Vagina (tissue), 2 donors: ENCODE measurements at regions not wholly inside any gene's neighbourhood (a gene's known extent, or its start where the extent isn't known, plus 50 kb on each side); places are given as distances from the start of the nearest gene placed in this dataset.

Experiments
- DNase-seq, 2 donors: peaks; one replicate each; pipeline ENCODE4 v3.0.0-alpha.2; 2017; ENCODE audit errors: extremely low spot score in 2 of 2
- H3K27ac ChIP-seq: fragments of 200-600 bp; sonication (generic); one replicate; pipeline ENCODE4 v1.5.1; 2019
- H3K27me3 ChIP-seq: fragments of 200-600 bp; sonication (generic); one replicate; pipeline ENCODE4 v1.5.1; 2019
- H3K36me3 ChIP-seq, 2 donors: fragments of 200-600 bp; sonication (generic); one replicate each; pipeline ENCODE4 v1.5.1; 2017 to 2019
- H3K4me1 ChIP-seq: fragments of 200-600 bp; sonication (generic); one replicate; pipeline ENCODE4 v1.5.1; 2019
- H3K4me3 ChIP-seq, 2 donors: fragments of 200-600 bp; sonication (generic); 1 replicate in 1 of 2; 2 replicates in 1 of 2; pipeline ENCODE4 v1.5.1; 2016 to 2019
- H3K9me3 ChIP-seq: fragments of 200-600 bp; sonication (generic); one replicate; pipeline ENCODE4 v1.5.1; 2019
- CTCF ChIP-seq, 3 experiments: fragments of 450-650 bp in 2 of 3; fragments of 200-600 bp in 1 of 3; sonication (generic) in 1 of 3; IDR thresholded peaks; one replicate each; pipeline ENCODE4 v1.5.1; 2017 to 2019; ENCODE audit warnings: antibody characterized with exemption in 3 of 3, mild to moderate bottlenecking in 2 of 3, moderate library complexity in 2 of 3
- POLR2A ChIP-seq, 2 donors: fragments of 450-650 bp; IDR thresholded peaks; one replicate each; pipeline ENCODE4 v1.6.1; 2017; ENCODE audit warnings: antibody characterized with exemption in 2 of 2, mild to moderate bottlenecking in 2 of 2, moderate library complexity in 2 of 2
- POLR2AphosphoS5 ChIP-seq, 2 donors: sonication (generic); formaldehyde crosslinking; IDR thresholded peaks; one replicate each; pipeline ENCODE4 v1.9.0; 2017; ENCODE audit warnings: antibody characterized with exemption in 2 of 2, mild to moderate bottlenecking in 2 of 2, low read depth in 1 of 2; ENCODE audit not compliant: insufficient read depth in 1 of 2
- intact Hi-C: fragments of 100-400 bp; cut with DNase I; formaldehyde crosslinking; loops from one replicate; pipeline ENCODE4 v1.15.1; 2023

- no peak overlapping the region for H3K4me3 ChIP-seq
- no peak for DNase-seq
- no peak overlapping the region for H3K27ac ChIP-seq
- no peaks in the 10 kb centered on the region for H3K36me3 ChIP-seq
- intact Hi-C loops, result no loop called here
- TF ChIP-seq POLR2A (IDR thresholded peaks at IDR 0.05), result no peak
- TF ChIP-seq POLR2AphosphoS5 (IDR thresholded peaks at IDR 0.05; ENCODE audit: insufficient read depth in 1 of 2, low read depth in 1 of 2), result no peak
- TF ChIP-seq CTCF (IDR thresholded peaks at IDR 0.05), result no peak
- H3K9me3 ChIP-seq, result no peaks in the 10 kb centered on the region
- no peaks in the 10 kb centered on the region for H3K27me3 ChIP-seq
- H3K4me1 ChIP-seq, result no peaks in the 10 kb centered on the region
Observed at GRCh38 chr5:25944786-25945185, 1093.6 kb downstream of the CDH9 start.

GRCh38 chr5:25909163-25909562 lies 1129.2 kb downstream of the CDH9 start:
- H3K27ac ChIP-seq, result no peak overlapping the region
- H3K9me3 ChIP-seq, result no peaks in the 10 kb centered on the region
- no peak overlapping the region for H3K4me3 ChIP-seq
- TF ChIP-seq POLR2A (IDR thresholded peaks at IDR 0.05) (no peak), CTCF (IDR thresholded peaks at IDR 0.05) (no peak), POLR2AphosphoS5 (IDR thresholded peaks at IDR 0.05; ENCODE audit: insufficient read depth in 1 of 2, low read depth in 1 of 2) (no peak)
- H3K36me3 ChIP-seq, result no peaks in the 10 kb centered on the region
- H3K27me3 ChIP-seq, result no peaks in the 10 kb centered on the region
- no peaks in the 10 kb centered on the region for H3K4me1 ChIP-seq
- intact Hi-C loops, result no loop called here
- DNase-seq, result no peak

GRCh38 chr5:25905646-25906045 lies 1132.7 kb downstream of the CDH9 start:
- H3K4me1 ChIP-seq, result no peaks in the 10 kb centered on the region
- intact Hi-C loops, result no loop called here
- H3K27ac ChIP-seq, result no peak overlapping the region
- TF ChIP-seq POLR2A (IDR thresholded peaks at IDR 0.05), result no peak
- no peak for TF ChIP-seq CTCF (IDR thresholded peaks at IDR 0.05)
- TF ChIP-seq POLR2AphosphoS5 (IDR thresholded peaks at IDR 0.05; ENCODE audit: insufficient read depth in 1 of 2, low read depth in 1 of 2), result no peak
- H3K9me3 ChIP-seq, result no peaks in the 10 kb centered on the region
- no peak overlapping the region for H3K4me3 ChIP-seq
- H3K36me3 ChIP-seq, result no peaks in the 10 kb centered on the region
- DNase-seq, result no peak
- H3K27me3 ChIP-seq, result no peaks in the 10 kb centered on the region

- no peak for DNase-seq
- no peaks in the 10 kb centered on the region for H3K4me1 ChIP-seq
- H3K36me3 ChIP-seq, result no peaks in the 10 kb centered on the region
- no peak overlapping the region for H3K27ac ChIP-seq
- no peaks in the 10 kb centered on the region for H3K27me3 ChIP-seq
- TF ChIP-seq POLR2A (IDR thresholded peaks at IDR 0.05) (no peak), POLR2AphosphoS5 (IDR thresholded peaks at IDR 0.05; ENCODE audit: insufficient read depth in 1 of 2, low read depth in 1 of 2) (no peak), CTCF (IDR thresholded peaks at IDR 0.05) (no peak)
- no peaks in the 10 kb centered on the region for H3K9me3 ChIP-seq
- intact Hi-C loops, result no loop called here
- H3K4me3 ChIP-seq, result no peak overlapping the region
Observed at GRCh38 chr5:25892211-25892610, 1146.2 kb downstream of the CDH9 start.

GRCh38 chr5:25891691-25892090 lies 1146.7 kb downstream of the CDH9 start:
- TF ChIP-seq CTCF (IDR thresholded peaks at IDR 0.05), result no peak
- Histone ChIP-seq H3K4me3 (no peak overlapping the region), H3K9me3 (no peaks in the 10 kb centered on the region), H3K27me3 (no peaks in the 10 kb centered on the region), H3K27ac (no peak overlapping the region), H3K4me1 (no peaks in the 10 kb centered on the region), H3K36me3 (no peaks in the 10 kb centered on the region)
- no peak for DNase-seq
- intact Hi-C loops, result no loop called here
